Vagina (tissue), 2 donors: ENCODE measurements at regions not wholly inside any gene's neighbourhood (a gene's known extent, or its start where the extent isn't known, plus 50 kb on each side); places are given as distances from the start of the nearest gene placed in this dataset.

Experiments used
- POLR2A ChIP-seq, 2 donors: fragments of 450-650 bp; IDR thresholded peaks; one replicate each; pipeline ENCODE4 v1.6.1; 2017; ENCODE audit warnings: antibody characterized with exemption in 2 of 2, mild to moderate bottlenecking in 2 of 2, moderate library complexity in 2 of 2
- TF ChIP-seq, protein P1 (sequence below), 3 experiments: fragments of 450-650 bp in 2 of 3; fragments of 200-600 bp in 1 of 3; sonication (generic) in 1 of 3; IDR thresholded peaks; one replicate each; pipeline ENCODE4 v1.5.1; 2017 to 2019; ENCODE audit warnings: antibody characterized with exemption in 3 of 3, mild to moderate bottlenecking in 2 of 3, moderate library complexity in 2 of 3

- TF ChIP-seq, protein P1, sequence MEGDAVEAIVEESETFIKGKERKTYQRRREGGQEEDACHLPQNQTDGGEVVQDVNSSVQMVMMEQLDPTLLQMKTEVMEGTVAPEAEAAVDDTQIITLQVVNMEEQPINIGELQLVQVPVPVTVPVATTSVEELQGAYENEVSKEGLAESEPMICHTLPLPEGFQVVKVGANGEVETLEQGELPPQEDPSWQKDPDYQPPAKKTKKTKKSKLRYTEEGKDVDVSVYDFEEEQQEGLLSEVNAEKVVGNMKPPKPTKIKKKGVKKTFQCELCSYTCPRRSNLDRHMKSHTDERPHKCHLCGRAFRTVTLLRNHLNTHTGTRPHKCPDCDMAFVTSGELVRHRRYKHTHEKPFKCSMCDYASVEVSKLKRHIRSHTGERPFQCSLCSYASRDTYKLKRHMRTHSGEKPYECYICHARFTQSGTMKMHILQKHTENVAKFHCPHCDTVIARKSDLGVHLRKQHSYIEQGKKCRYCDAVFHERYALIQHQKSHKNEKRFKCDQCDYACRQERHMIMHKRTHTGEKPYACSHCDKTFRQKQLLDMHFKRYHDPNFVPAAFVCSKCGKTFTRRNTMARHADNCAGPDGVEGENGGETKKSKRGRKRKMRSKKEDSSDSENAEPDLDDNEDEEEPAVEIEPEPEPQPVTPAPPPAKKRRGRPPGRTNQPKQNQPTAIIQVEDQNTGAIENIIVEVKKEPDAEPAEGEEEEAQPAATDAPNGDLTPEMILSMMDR (IDR thresholded peaks at IDR 0.05), result no peak
- TF ChIP-seq POLR2A (IDR thresholded peaks at IDR 0.05), result no peak
These were observed 1043.7 kb downstream of the ADGRL2 start for GRCh38 chr1:82844447-82844846.
